ENCODE measurements at regions not wholly inside any gene's neighbourhood (a gene's known extent, or its start where the extent isn't known, plus 50 kb on each side); places are given as distances from the start of the nearest gene placed in this dataset.

- Histone ChIP-seq H2AFZ (no peak overlapping the region), H3K9ac (no peak overlapping the region), H3K27me3 (ENCODE audit: control insufficient read depth, insufficient read depth, low read length) (no peaks in the 10 kb centered on the region), H3K9me3 (ENCODE audit: control insufficient read depth, low read length) (no peaks in the 10 kb centered on the region), H3K36me3 (ENCODE audit: control insufficient read depth, insufficient read depth, low read length) (no peaks in the 10 kb centered on the region), H3K79me2 (no peaks in the 10 kb centered on the region), H3K4me2 (ENCODE audit: low read length) (no peak overlapping the region), H3K4me3 (ENCODE audit: low read depth, low read length) (no peak overlapping the region), H3K4me1 (peaks cover 2% of the 10 kb centered on the region), H3K27ac (no peak overlapping the region)
- TF ChIP-seq CTCF (IDR thresholded peaks at IDR 0.05) = no peak
Measured at GRCh38 chr2:205849136-205849535, 166.8 kb downstream of the NRP2 start.

GRCh38 chr2:205848601-205849000 lies 166.3 kb downstream of the NRP2 start:
- Histone ChIP-seq H3K27ac (no peak overlapping the region), H3K27me3 (ENCODE audit: control insufficient read depth, insufficient read depth, low read length) (no peaks in the 10 kb centered on the region), H3K79me2 (no peaks in the 10 kb centered on the region), H3K4me3 (ENCODE audit: low read depth, low read length) (no peak overlapping the region), H3K9me3 (ENCODE audit: control insufficient read depth, low read length) (no peaks in the 10 kb centered on the region), H3K4me2 (ENCODE audit: low read length) (no peak overlapping the region), H2AFZ (no peak overlapping the region), H3K9ac (no peak overlapping the region), H3K4me1 (peaks cover 2% of the 10 kb centered on the region), H3K36me3 (ENCODE audit: control insufficient read depth, insufficient read depth, low read length) (no peaks in the 10 kb centered on the region)
- no peak for TF ChIP-seq CTCF (IDR thresholded peaks at IDR 0.05)
